Spleen (tissue), 7 donors: ENCODE measurements at regions not wholly inside any gene's neighbourhood (a gene's known extent, or its start where the extent isn't known, plus 50 kb on each side); places are given as distances from the start of the nearest gene placed in this dataset.

Experiments used
- CTCF ChIP-seq, 11 experiments: fragments of 200-600 bp in 7 of 11; fragments of 450-650 bp in 4 of 11; sonication (generic) in 4 of 11; IDR thresholded peaks in 8 of 11; conservative IDR thresholded peaks in 3 of 11; 1 replicate in 7 of 11; 2 replicates in 4 of 11; pipeline versions ENCODE4 v1.4.0 to v1.8.0; 2016 to 2021; ENCODE audit warnings: antibody characterized with exemption in 11 of 11, inconsistent platforms in 4 of 11, mild to moderate bottlenecking in 1 of 11
- POLR2A ChIP-seq, 3 donors: fragments of 450-650 bp; IDR thresholded peaks; one replicate each; pipeline ENCODE4 v1.5.1; 2017; ENCODE audit warnings: antibody characterized with exemption in 3 of 3, mild to moderate bottlenecking in 1 of 3
- POLR2AphosphoS5 ChIP-seq, 3 donors: sonication (generic); formaldehyde crosslinking; IDR thresholded peaks; one replicate each; pipeline ENCODE4 v1.5.1; 2017; ENCODE audit warnings: antibody characterized with exemption in 3 of 3
- donor health status: DM: no; HTN: no; CAD: no; lungs with moderate emphysema.
- donor health status: DM: no; HTN: no; CAD: no.
- donor health status: DM: no; HTN: no; CAD: no.

DNA sequence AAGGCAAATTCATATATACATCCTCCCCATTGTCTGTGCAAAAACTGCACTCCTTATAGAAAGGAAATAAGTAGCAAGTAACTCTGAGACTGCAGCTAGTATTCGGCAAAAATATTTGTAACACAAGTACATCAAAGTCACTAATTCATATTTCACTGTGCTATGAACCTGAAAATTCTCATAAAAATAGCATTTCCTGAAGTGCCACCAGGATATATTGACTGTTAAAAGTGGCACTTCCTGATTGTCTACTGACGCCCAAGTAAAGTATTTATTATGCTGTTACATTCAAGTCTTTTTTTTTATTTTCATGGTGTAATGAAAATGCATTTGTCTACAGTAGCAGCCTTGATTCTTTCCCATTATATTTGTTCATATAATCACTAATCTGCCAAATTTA lies 673.8 kb downstream of the PTPRC start:
- no peak for TF ChIP-seq CTCF (IDR thresholded peaks at IDR 0.05 in 8 of 11, conservative IDR thresholded peaks at IDR 0.05 in 3 of 11)
- no peak for TF ChIP-seq POLR2AphosphoS5 (IDR thresholded peaks at IDR 0.05)
- TF ChIP-seq POLR2A (IDR thresholded peaks at IDR 0.05): no peak
